DMS53 (cell line): ENCODE measurements at regions not wholly inside any gene's neighbourhood (a gene's known extent, or its start where the extent isn't known, plus 50 kb on each side); places are given as distances from the start of the nearest gene placed in this dataset.
"Not testable (repeated sequence)": the region's sequence is repeated elsewhere in the genome, so short reads cannot be mapped to it uniquely, and the experiment has no call there.

Source experiments
- DNase-seq: peaks from one replicate; lab custom pipeline; 2025; lab: John Stamatoyannopoulos, UW

- DNase-seq = no peak
Observed at GRCh38 chr7:156065400-156065799, 253.1 kb upstream of the SHH start.

DNA sequence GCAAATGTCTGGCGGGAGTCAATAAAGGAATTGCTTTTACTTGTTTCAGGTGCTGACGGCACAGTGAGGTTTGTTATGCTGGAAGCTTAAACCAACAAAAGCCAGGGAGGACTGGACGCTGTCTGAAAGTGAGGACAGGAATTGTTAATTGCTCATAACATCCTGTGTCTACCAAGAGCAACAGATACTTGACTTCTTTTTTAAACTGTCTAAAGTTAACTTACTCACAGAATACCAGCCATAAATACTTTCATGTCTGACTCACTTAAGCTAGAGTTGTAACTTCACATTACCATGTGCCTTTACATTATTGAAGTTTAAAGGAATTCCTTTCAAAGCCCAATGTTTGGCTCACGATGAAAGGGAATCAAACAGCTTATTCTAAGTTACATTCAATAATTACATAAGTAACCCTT is 252.7 kb upstream of the SHH start:
- DNase-seq = no peak

GRCh38 chr7:156063241-156063810 is 251.1 kb upstream of the SHH start:
- DNase-seq = no peak

- no peak for DNase-seq
Observed at GRCh38 chr7:156062286-156062685, 250.0 kb upstream of the SHH start.

- DNase-seq = no peak
Observed at GRCh38 chr7:156061689-156062255, 249.5 kb upstream of the SHH start.

DNA sequence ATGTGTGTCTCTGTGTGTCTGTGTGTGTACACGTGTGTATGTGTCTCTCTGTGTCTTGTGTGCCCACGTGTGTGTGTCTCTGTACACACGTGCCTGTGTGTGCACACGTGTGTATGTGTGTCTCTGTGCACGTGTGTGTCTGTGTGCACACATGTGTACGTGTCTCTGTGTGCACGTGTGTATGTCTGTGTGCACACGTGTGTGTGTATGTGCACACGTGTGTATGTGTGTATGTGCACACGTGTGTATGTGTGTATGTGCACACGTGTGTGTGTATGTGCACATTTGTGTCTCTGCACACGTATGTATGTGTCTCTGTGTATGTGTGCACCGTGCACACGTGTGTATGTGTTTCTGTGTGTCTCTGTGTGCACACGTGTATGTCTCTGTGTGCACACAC is 248.7 kb upstream of the SHH start:
- DNase-seq = no peak

DNA sequence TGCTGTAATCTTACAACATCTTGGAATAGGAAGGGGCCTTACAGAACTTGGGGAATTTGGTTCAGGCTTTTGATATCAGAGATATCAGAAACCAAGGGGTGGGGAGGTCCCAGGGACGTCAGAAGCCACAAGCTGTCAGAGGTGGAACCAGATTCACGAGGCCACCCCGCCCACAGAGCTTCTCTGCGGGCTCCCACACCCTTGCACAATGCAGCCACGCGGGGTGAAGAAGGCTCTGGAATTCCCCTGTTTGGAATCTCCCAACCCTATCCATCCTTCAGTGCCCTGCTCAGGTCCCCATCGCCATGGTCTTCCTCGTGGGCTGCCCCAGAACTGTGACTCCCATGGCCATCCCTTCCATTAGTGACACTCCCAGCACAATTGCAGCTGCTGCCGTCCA is 247.1 kb upstream of the SHH start:
- DNase-seq = no peak

DNA sequence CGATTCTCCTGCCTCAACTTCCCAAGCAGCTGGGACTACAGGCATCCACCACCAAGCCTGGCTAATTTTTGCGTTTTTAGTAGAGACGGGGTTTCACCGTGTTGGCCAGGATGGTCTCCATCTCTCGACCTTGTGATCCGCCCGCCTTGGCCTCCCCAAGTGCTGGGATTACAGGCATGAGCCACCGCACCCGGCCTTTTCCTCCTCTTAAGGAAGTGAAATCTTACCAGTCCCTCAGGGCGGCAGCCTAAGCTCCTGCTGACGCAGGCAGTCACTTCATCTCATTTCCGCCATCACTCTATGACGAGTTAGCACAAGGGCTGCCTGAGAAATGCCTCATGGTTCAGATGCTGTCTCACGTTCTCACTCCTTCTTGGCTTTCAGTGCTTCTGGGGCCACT is 246.0 kb upstream of the SHH start:
- no peak for DNase-seq

GRCh38 chr7:156056534-156056933 is 244.3 kb upstream of the SHH start:
- DNase-seq = no peak

DNA sequence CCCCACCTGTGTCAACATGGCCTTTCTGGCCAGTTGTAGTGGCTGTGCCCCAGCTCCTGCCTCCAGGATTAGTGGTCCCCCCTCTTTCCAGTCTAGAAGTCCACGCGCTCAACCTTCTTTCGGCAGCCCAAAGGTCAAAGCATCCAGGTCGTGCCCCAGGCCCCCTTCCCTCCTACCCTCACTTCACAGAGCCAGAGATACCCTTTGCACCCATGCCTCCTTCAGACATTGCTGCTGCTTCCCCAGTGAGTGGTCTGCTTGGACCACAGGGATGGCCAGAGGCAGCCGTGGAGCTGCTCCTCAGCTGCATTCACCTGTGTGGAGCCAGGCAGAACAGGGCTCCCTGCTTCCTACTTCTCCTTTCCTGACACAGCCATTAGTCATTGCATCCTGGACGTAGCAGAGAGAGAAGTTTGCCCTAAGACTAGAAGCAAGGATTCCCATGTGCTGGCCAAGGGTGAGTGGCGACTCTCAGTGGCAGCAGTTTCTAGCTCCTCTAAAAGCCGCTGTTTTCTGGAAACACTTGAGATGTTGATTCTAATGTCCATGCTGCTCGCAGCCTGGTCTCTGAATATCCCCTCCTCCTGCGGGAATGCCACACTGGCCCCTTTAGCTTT is 243.1 kb upstream of the SHH start:
- DNase-seq = no peak

DNA sequence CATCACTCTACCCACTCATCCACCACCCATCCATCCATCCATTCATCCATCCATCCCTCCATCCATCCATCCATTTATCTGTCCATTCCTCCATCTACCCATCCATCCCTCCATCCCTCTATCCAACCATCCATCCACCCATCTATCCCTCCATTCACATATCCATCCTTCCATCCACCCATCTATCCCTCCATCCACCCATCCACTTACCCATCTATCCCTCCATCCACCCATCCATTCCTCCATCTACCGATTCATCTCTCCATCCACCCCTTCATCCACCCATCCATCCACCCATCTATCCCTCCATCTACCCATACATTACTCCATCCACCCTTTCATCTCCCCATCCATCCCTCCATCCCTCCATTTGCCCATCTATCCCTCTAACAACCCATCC is 239.6 kb upstream of the SHH start:
- DNase-seq = no peak

DNA sequence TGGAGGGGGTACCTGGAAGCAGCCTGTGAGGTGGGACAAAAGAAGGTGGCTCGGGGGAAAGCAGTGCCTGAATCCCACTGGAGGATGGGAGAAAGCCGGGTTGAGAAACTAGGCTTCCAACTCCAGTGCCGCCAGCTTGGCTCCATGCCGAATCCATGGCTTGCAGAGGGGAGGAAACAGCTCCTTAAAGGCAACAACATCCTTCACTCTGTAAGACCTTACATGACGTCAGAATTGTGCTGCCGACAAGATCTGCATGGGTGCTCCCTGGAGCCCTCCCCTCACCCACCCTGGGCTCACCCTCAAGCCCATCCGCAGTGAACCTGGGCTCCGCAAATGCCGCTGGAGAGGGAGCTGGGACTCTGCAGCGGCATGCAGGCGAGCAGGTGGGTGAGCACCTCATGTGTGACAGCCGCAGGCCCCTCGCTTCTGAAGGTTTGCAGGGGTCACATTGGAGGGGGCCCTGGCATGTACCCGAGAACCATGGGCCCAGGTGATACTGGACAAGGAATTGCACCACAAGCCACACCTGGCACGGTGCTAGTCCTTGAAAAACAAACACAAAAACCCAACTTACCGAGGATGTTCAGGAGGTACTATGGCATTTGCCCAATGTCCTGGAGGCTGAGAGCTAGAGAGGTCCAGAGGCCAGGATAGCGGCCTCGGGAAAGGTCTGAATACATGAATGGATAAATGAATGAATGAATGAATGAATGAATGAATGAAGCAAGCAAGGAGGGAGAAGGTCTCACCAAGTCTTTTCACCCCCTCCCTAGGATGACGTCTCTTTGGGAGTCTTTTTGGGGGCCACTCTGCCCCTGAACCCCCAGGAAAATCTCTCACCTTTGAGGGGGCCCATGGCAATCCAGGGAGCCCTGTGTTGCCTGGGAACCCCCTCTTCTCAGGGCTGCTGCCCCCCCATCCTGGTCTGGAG is 238.6 kb upstream of the SHH start:
- no peak for DNase-seq

- no peak for DNase-seq
Observed at GRCh38 chr7:156049366-156049765, 237.1 kb upstream of the SHH start.

- DNase-seq = no peak
Observed at GRCh38 chr7:156046031-156046560, 233.8 kb upstream of the SHH start.

DNA sequence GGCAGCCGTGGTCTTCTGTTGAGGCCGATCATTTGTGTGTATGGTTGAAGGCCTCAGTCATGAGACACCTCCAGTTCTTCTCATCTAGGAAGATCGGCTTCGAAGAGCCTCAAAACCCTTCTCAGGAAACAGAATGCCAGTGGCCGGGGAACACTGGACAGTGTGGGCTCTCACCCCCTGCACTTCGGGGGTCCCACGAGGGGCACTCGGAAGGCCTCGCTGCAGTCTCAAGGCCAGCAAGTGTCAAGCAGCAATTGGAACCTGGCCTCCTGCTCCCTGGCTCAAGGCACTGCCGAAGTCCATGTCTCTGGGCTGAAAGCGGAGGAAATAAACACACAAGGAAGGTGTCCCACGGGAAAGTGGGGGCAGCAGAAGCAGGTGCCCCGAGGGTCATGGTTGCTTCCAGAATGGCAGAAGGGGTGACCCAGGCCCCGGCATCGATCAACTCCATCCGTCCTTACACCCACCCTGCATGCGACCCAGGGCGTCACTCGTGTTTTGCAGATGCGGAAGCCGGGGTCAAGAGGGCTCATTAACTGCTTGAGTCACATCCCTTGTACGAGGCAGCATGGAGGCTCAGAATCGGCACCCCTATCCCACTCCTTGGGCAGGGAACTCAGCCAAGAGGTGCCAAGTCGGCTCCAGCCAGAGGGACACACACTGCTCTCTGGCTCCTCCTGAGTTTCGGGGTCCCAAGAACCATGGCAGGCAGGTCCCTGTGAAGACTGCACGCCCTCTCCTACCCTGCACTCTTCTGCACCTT is 231.3 kb upstream of the SHH start:
- no peak for DNase-seq

DNA sequence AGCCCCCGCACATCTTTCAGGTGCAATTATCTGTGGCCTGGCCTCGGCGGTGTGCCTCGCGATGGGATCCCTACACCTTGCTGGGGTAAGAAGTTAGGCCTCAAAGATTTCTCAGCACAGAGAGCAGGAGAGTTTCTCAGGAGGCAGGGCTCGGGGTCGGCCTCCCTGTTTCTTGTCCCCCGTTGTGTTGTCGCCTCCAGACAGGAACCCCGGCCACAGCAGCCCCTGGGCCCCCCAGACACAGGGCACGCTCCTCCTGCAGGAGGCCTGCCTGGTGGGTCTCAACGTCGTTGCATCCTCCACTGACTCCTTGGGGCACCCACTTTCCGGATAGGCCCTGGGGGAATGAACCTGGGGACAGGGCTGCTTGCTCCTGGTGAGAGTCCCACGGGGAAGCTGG is 229.1 kb upstream of the SHH start:
- no peak for DNase-seq

- DNase-seq = no peak
Observed at GRCh38 chr7:156039971-156040677, 227.9 kb upstream of the SHH start.

- no peak for DNase-seq
Observed at GRCh38 chr7:156039194-156039593, 226.9 kb upstream of the SHH start.

DNA sequence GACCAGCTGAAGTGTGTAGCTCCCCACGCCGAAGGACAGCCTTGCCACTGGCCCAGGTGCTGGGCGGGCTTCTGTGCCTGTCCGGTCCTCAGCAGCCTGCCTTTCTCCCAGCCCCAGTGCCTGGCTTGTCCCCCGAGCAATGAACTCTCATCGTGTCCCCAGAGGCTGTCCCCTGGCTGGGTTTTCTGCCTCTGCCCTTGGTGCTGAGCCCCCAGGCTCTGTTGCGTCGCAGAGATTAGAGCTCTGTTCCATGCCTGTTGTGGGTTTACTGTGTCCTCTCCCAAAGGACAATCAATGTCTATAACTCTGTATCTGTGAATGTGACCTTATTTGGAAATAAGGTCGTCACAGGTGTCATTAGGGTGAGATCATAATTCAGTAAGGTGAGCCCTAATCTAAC is 226.1 kb upstream of the SHH start:
- no peak for DNase-seq

DNA sequence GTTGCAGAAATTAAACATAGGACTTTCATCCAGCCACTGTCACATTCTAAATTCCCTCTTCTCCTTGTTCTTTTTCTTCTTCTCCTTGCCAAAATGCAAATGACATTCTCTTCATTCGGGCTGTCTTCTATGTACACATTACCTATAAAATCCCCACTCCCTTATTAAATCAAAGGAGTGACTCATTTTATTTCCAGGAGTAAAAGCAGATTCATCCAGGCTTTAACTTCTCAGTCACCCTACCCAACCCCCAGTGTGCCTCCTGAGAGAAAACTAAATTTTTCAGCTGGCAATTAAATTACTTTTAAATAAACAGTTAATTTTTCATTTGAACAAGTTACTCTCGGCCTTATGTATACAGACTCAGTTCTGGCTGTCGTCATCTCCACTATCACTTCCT is 223.9 kb upstream of the SHH start:
- no peak for DNase-seq

DNA sequence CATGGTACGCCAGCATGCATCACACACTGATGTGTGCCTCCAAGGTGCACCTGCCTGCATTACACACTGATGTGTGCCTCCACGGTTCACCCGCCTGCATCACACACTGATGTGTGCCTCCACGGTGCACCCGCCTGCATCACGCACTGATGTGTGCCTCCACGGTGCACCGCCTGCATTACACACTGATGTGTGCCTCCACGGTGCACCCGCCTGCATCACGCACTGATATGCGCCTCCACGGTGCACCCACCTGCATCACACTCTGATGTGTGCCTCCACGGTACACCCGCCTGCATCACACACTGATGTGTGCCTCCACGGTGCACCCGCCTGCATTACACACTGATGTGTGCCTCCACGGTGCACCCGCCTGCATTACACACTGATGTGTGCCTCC is 223.1 kb upstream of the SHH start:
- not testable (repeated sequence) for DNase-seq
